ENCODE measurements at regions not wholly inside any gene's neighbourhood (a gene's known extent, or its start where the extent isn't known, plus 50 kb on each side); places are given as distances from the start of the nearest gene placed in this dataset.

- ATAC-seq (no peak), FAIRE-seq (no peak), DNase-seq (ENCODE audit: low spot score) (no peak)
- H3K27me3 ChIP-seq (ENCODE audit: control insufficient read depth in 1 of 2, insufficient read depth in 2 of 2, low read length in 2 of 2) = peaks cover 0 to 17% of the 10 kb centered on the region in 2 experiments; a peak in 2 of 5 replicates
- ChIA-PET CTCF (ENCODE audit: low intra/inter-chr PET ratio, low total read pairs) (no interaction called here), POLR2A (no interaction called here)
- H3K4me1 ChIP-seq (ENCODE audit: insufficient read depth, low read length) = no peaks in the 10 kb centered on the region
- H3K36me3 ChIP-seq (replicated peaks in 1 of 2; ENCODE audit: control insufficient read depth in 1 of 2, insufficient read depth in 2 of 2, low read length in 2 of 2) = no peaks in the 10 kb centered on the region
- no peak overlapping the region for H3K4me2 ChIP-seq (ENCODE audit: low read depth, low read length)
- 50% methylated on average over 3 of the region's 3 CpGs for WGBS (ENCODE audit: low lambda C conversion rate)
- H4K20me1 ChIP-seq (ENCODE audit: insufficient read depth, low read length) = no peaks in the 10 kb centered on the region
- no peaks in the 10 kb centered on the region for H3K9me3 ChIP-seq (ENCODE audit: low read length)
- H3K79me2 ChIP-seq (ENCODE audit: insufficient read depth, low read length) = no peaks in the 10 kb centered on the region
- H3K27ac ChIP-seq (ENCODE audit: extremely low read length, insufficient read depth, low read length) = no peak overlapping the region
- intact Hi-C loops (cut with micrococcal nuclease; ENCODE audit: unreplicated experiment) (no loop called here), in situ Hi-C loops (cut with HindIII; ENCODE audit: extremely low pct_ligation_motif_present, low pct_unique_long_range_greater_than_20kb) (loop anchor here (10.0 to 25.0 kb wide), 2 partner anchors 562 to 650 kb away; no protein-coding TSS in a partner anchor)
- H3K4me3 ChIP-seq (replicated peaks in 1 of 3; ENCODE audit: insufficient read depth in 1 of 3, low read depth in 2 of 3, low read length in 3 of 3) = no peak overlapping the region
- H3K9ac ChIP-seq (ENCODE audit: insufficient read depth, low read depth, low read length) = no peak overlapping the region
- no TSS peak for BruUV-seq (replicated peaks)
- no peak overlapping the region for H2AFZ ChIP-seq (ENCODE audit: low read length)
- TF ChIP-seq GLI4 (CRISPR knock-in tag; IDR thresholded peaks at IDR 0.05; ENCODE audit: borderline replicate concordance) = no peak
- TF ChIP-seq ZBTB44 (CRISPR knock-in tag; IDR thresholded peaks at IDR 0.05) = no peak
- no peak for TF ChIP-seq ZNF619 (CRISPR knock-in tag; IDR thresholded peaks at IDR 0.05)
- TF ChIP-seq FLYWCH1 (CRISPR knock-in tag; IDR thresholded peaks at IDR 0.05) = no peak
- TF ChIP-seq DRAP1 (CRISPR knock-in tag; IDR thresholded peaks at IDR 0.05) = no peak
- no peak for TF ChIP-seq ZNF850 (CRISPR knock-in tag; conservative IDR thresholded peaks at IDR 0.05)
- no peak for TF ChIP-seq ZBTB2 (CRISPR knock-in tag; IDR thresholded peaks at IDR 0.05; ENCODE audit: low read depth)
- TF ChIP-seq HMGA1 (CRISPR knock-in tag; conservative IDR thresholded peaks at IDR 0.05) = no peak
- TF ChIP-seq RCOR2 (CRISPR knock-in tag; IDR thresholded peaks at IDR 0.05) = no peak
- TF ChIP-seq ZNF276 (CRISPR knock-in tag; IDR thresholded peaks at IDR 0.05; ENCODE audit: low read depth) = no peak
- TF ChIP-seq ASH2L (IDR thresholded peaks at IDR 0.05; ENCODE audit: insufficient read length, low read depth, low read length) = no peak
- no peak for TF ChIP-seq POGZ (CRISPR knock-in tag; IDR thresholded peaks at IDR 0.05)
- no peak for TF ChIP-seq ZNF512B (CRISPR knock-in tag; IDR thresholded peaks at IDR 0.05; ENCODE audit: borderline replicate concordance)
- no peak for TF ChIP-seq DNMT1 (CRISPR knock-in tag; IDR thresholded peaks at IDR 0.05)
- TF ChIP-seq SRSF9 (IDR thresholded peaks at IDR 0.05; ENCODE audit: borderline replicate concordance, insufficient read depth, low read depth, low read length, poor library complexity, severe bottlenecking) = no peak
- no peak for TF ChIP-seq ZNF576 (CRISPR knock-in tag; IDR thresholded peaks at IDR 0.05)
- TF ChIP-seq SCMH1 (CRISPR knock-in tag; IDR thresholded peaks at IDR 0.05; ENCODE audit: borderline replicate concordance) = no peak
Measured at GRCh38 chr5:154624341-154624740, 130.8 kb upstream of the LARP1 start.
